GM18505 (cell line): ENCODE measurements at regions not wholly inside any gene's neighbourhood (a gene's known extent, or its start where the extent isn't known, plus 50 kb on each side); places are given as distances from the start of the nearest gene placed in this dataset.

Experiments
- ATAC-seq: cut with Tn5 transposase; IDR thresholded peaks from one replicate; pipeline ENCODE4 v1.9.1; 2021; ENCODE audit not compliant: unreplicated experiment
- POLR2A ChIP-seq: IDR thresholded peaks from 4 replicates; pipeline ENCODE4 v1.6.1; 2011; ENCODE audit warnings: borderline replicate concordance; ENCODE audit not compliant: insufficient read depth, insufficient read length; ENCODE audit errors: extremely low read depth

DNA sequence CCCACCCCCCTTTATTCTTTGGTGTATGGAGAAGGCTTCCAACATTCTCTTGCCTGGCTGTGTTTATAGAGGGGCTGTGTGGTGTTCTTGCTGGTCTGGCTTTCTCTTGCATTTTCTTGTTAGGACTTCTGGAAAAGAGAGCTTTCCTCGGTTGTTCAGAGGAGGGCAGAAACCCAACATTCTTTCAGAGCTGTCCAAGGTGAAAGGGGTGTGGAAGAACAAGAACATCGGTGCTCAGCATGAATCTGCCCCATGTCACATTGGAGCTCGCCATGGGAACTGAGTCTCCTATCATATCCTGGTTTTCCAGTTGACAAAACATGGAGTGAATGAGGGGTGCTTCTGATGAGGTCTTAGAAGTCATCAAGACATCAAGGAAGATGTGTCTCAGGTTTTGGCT, 281.8 kb downstream of the RNF144B start:
- ATAC-seq = no peak
- TF ChIP-seq POLR2A = no peak

DNA sequence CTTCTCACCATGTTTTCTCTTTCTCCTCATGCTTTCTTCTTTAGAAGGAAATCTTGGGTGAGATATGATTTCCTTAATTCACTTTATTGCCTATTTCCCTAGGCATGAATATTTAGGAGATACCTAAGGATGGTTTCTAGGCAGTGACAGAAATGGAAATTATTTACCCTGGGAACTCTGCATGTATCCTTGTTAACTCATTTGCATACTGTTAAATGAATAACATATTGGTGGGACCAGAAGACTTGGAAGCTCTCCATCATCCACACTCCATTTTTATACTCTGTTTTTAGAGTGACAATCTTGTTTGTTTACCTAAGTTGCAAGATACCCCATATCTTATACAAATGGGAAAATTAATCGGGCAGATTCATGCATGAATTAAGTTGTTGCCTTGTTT, 285.7 kb downstream of the RNF144B start:
- TF ChIP-seq POLR2A = no peak
- ATAC-seq = no peak

DNA sequence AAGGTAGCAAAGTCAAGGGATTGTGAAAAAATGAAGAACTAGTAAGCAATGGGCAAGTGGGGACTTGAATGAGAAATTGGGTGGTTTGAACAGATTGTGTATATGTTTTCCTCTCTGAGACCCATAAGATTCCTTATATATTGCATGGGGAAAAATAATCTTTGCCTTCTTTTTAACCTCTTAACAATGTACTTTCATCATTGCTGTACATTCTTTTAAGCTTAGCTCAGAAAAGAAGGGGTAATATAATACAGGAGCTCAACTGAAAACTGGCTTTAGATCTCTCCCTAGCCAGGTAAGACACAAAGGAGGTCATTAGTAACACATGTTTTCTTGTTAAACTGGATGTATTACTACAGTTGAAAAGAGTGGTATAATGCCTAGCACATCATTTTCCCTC, 287.2 kb downstream of the RNF144B start:
- no peak for TF ChIP-seq POLR2A
- ATAC-seq = no peak

DNA sequence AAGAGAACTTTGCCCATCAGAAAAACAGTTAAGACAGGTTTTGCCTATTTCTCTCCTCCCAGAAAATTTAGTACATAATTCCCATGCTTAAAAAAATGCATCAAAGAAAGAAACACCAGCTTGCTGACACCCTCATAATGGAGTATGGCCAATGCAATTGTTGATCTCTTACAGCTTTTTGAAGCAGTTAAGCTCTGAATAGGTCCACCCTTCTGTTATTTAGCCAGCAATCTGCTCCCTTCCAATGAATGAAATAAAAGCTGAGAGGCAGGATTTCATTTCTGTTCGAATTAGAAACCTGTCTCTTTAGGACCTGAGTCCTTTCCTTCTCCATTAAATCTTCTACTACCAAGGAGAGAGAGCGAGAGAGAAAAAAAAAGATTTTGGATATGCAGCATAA, 288.7 kb downstream of the RNF144B start:
- TF ChIP-seq POLR2A = no peak
- ATAC-seq = no peak

DNA sequence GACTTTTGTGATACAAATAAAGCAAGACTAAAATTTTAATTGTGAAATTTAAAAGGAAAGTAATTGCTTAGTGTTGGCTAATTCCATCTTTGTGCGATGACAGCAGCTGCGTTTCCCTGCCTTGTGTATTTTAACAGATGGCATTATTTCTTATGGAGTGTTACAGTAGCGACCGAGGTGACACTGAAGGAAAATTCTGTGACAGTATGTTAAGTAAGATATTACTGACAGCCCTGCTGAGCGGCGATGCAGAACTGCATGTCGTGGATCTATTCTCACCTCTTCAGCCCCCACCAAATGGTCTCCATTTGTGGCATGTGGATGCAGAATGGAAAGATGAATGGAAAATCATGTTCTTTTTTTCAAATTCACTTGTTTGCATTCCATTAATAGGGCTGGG, 289.4 kb downstream of the RNF144B start:
- no peak for ATAC-seq
- no peak for TF ChIP-seq POLR2A

DNA sequence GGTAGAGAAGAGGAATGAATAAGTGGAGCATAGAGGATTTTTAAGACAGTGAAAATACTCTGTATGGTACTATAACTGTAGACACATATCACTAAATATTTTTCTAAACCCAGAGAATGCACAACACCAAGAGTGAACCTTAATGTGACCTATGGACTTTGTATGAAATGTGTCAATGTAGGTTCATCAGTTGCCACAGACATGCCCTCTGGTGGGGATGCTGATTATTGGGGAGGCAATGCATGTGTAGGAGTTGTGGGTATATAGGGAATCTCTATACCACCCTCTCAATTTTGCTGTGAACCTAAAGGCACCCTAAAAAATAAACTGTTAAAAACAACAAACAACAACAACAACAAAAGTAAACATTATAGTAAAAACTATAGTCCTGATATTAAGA, 293.7 kb downstream of the RNF144B start:
- no peak for ATAC-seq
- TF ChIP-seq POLR2A = no peak

DNA sequence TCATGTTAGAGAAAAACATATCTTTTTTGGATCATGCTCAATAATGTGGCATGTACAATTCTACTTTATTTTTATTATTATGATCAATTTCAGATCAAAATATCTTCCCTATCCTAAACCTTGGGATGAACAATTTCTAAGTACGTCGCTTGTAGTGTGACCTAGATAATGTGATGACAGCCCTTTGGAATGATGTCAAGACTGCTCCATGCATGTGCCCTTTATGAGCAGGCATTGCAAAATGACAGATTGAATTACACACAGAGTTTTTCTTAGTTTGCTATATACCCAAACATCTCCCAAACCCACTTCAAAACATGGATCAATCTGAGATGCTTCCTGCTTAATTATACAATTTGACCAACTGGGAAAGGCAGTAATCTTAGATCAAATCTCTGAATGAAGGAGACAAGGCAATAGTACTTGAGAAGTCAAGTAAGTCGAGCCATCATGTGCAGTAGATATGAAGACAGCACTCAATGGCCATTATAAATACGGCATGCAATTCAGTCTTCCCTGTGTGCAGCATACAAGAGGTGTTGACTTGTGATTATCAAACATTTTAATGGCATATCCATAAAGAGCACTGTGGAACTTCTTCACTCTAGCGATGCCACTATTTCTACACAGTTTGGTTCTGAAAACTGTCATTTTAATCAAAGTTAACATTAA, 294.8 kb downstream of the RNF144B start:
- no peak for TF ChIP-seq POLR2A
- no peak for ATAC-seq

DNA sequence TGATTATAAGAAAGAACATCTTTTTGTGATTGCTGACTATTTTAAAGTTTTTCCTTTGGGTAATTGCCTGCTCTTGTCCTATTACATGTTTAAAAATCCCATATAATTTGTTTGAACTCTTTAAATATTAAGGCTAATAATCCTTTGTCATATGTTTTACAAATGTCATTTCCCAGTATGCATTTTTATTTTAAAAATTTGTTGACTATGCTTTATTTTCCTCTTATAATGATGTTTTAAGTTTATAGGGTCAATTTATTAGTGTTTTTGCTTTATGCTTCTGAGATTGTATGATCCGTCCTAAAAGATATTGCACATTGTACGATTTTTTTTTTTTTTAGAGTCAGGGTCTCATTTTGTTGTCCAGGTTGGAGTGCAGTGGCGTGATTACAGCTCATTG, 297.2 kb downstream of the RNF144B start:
- no peak for ATAC-seq
- no peak for TF ChIP-seq POLR2A

DNA sequence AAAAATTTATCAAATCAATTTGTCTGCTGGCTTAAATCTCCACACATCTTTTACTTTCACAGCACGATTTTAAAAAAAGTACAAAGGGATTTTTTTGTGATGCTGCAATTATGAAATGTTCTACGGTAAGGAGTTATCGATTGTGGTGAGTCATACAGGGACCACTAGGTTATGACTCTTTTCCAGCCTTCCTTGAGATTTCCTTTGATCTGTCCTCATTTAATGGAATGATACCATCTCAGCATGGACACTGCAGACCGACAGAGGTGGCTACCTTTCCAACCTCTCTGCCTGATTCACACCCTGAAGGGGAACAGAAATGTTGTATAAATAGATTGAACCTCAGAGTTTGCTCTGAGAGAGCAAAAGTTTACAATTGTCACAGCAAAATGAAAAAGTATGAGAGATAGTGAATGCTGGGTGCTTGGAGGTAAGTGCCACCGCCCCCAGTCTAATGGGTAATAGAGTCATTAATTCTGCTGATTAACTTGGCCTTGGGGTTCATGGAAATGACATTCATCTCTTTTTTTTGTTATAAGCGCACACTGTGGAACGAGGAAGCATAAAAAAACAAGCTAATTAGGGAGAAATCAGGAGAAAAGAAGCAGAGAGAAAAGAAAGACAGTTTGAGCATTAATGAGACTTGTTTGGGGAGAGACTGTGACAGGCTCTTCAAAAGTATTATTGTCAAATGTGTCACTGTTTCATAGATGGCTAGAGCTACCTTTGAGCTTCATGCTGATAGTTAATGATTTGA, 306.0 kb downstream of the RNF144B start:
- no peak for TF ChIP-seq POLR2A
- ATAC-seq = no peak

DNA sequence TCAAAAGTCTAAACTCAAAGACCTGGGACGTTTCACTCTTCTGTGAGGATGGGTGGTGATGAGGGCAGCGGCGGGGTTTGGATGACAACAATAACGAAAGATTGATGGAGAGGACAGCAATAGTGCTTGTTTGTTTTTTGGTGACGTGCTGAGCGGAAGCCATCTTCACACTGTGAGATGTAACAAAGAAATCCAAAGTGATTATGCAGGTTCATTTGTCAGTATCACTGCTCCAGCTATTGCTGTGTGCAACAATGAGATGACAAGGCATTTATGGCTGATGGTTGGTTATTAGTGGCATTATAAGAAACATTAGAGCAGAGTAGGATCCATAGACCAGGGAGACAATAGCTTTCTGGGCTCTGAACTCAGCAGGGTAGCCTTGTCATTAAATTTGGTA, 306.7 kb downstream of the RNF144B start:
- no peak for TF ChIP-seq POLR2A
- no peak for ATAC-seq

DNA sequence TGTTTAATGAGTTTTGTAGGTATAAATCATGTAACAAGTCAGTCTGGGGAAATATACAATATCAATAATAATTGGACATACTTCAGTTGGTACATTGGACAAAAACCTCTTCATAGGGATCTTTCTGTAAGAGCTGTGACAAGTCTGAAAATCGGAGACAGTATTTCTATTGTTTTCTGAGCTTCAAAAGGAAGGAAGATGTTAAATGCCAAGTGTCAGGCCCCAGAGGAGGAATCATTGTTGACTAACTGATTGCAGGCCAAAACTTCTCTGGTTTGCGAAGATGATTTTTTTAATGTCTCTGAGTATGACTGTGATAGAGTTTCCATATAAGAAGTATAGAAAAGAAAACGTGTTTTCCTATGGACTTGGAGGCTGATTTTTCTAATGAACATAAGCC, 316.4 kb downstream of the RNF144B start:
- no peak for TF ChIP-seq POLR2A
- no peak for ATAC-seq

DNA sequence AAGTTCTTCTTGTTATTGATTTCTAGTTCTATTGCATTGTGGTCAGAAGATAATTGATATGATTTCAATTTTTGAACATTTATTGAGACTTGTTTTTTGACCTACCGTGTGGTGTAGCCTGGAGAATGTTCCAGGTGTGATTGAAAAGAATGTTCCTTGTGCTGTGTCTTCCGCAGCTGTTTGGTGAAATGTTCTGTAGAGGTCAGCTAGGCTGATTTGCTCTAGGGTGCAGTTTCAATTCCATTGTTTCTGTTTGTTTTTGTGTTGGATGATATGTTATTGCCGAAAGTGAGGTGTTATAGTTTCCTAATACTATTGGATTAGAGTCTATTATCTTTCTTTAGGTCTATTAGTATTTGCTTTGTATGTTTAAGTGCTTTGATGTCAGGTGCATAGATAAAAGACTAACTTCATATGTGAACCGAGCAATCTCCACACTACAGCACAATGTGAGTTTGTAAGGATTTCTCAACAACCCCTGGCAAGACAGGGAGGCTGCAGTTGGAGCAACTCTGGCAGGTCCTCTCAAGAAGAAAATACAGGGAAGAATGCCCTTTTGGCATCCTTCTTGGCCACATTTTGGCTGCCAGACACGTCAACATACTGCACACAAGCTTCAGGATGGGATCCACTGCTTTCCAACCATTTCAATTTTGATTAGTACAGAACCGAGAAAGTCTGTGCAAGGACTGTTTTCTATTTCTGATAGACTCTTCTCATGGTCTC, 320.7 kb downstream of the RNF144B start:
- ATAC-seq = no peak
- TF ChIP-seq POLR2A = no peak

DNA sequence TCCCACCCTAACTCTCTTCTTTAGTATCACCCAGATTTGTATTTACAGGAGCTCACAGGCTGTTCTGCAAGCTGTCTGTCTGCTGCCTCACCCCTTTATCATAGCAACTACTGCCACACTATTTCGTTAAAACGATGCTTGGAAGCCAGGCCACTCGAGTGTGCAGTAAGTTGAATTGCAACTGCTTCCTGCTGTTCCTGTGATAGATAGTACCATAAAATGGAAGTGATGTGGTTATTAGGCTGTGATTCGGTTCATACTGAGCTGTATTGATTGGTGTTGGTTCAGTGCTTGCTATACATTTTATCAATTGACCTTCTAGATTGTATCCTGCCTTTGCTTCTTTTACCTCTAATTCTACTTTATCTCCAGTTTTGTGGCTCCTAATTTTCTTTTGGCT, 325.4 kb downstream of the RNF144B start:
- no peak for TF ChIP-seq POLR2A
- ATAC-seq = no peak

DNA sequence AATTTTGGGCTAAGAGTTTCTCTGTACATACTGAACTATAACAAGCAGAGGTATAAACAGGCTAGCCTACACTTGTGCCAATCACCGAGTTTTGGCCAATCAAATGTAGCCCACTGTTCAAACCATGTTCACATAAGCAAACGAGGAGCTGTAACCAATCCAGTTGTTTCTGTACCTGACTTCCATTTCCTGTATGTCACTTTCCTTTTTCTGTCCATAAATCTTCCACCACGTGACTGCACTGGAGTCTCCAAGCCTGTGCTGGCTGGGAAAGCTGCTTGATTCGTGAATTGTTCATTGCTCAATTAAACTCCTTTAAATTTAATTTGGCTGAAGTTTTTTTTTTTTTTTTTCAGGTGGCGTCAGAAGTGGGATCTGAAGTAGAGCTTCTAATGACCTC, 332.9 kb downstream of the RNF144B start:
- TF ChIP-seq POLR2A = no peak
- ATAC-seq = no peak
